ENCODE measurements at regions not wholly inside any gene's neighbourhood (a gene's known extent, or its start where the extent isn't known, plus 50 kb on each side); places are given as distances from the start of the nearest gene placed in this dataset.
"Not testable (repeated sequence)": the region's sequence is repeated elsewhere in the genome, so short reads cannot be mapped to it uniquely, and the experiment has no call there.

- not testable (repeated sequence) for H3K9ac ChIP-seq, H3K4me2 ChIP-seq
Measured at GRCh38 chr2:89876878-89877277, 1185.4 kb downstream of the RPIA start.

GRCh38 chr2:89882880-89883279 is 1191.4 kb downstream of the RPIA start:
- H3K4me1 ChIP-seq (ENCODE audit: low read depth, poor library complexity, severe bottlenecking); H3K4me2 ChIP-seq; H3K9ac ChIP-seq; H4K20me1 ChIP-seq (ENCODE audit: insufficient read depth); H3K79me2 ChIP-seq (ENCODE audit: insufficient read depth, low read depth); H3K27ac ChIP-seq; H3K4me3 ChIP-seq (IDR thresholded peaks at IDR 0.05; ENCODE audit: insufficient read depth, low read depth, low read length); H3K27me3 ChIP-seq (ENCODE audit: insufficient read depth, low read depth); H2AFZ ChIP-seq (ENCODE audit: low read depth); H3K36me3 ChIP-seq (ENCODE audit: insufficient read depth): not testable (repeated sequence)

More at GRCh38 chr2:89876878-89877277, 1185.4 kb downstream of the RPIA start:
- H3K4me3 ChIP-seq (IDR thresholded peaks at IDR 0.05; ENCODE audit: insufficient read depth, low read depth, low read length); H2AFZ ChIP-seq (ENCODE audit: low read depth); H3K27me3 ChIP-seq (ENCODE audit: insufficient read depth, low read depth); H3K36me3 ChIP-seq (ENCODE audit: insufficient read depth); H3K4me1 ChIP-seq (ENCODE audit: low read depth, poor library complexity, severe bottlenecking); H4K20me1 ChIP-seq (ENCODE audit: insufficient read depth); H3K27ac ChIP-seq; H3K79me2 ChIP-seq (ENCODE audit: insufficient read depth, low read depth): not testable (repeated sequence)

GRCh38 chr2:89883624-89884023 is 1192.2 kb downstream of the RPIA start:
- not testable (repeated sequence) for H2AFZ ChIP-seq (ENCODE audit: low read depth); H3K27me3 ChIP-seq (ENCODE audit: insufficient read depth, low read depth); H3K4me1 ChIP-seq (ENCODE audit: low read depth, poor library complexity, severe bottlenecking); H3K4me3 ChIP-seq (IDR thresholded peaks at IDR 0.05; ENCODE audit: insufficient read depth, low read depth, low read length); H4K20me1 ChIP-seq (ENCODE audit: insufficient read depth); H3K4me2 ChIP-seq; H3K79me2 ChIP-seq (ENCODE audit: insufficient read depth, low read depth); H3K36me3 ChIP-seq (ENCODE audit: insufficient read depth)
- H3K9ac ChIP-seq, result peak overlapping the region; percentile 60
- H3K27ac ChIP-seq, result peak overlapping the region; percentile 71

- not testable (repeated sequence) for H2AFZ ChIP-seq (ENCODE audit: low read depth); H3K9ac ChIP-seq; H3K36me3 ChIP-seq (ENCODE audit: insufficient read depth); H3K27ac ChIP-seq; H3K4me3 ChIP-seq (IDR thresholded peaks at IDR 0.05; ENCODE audit: insufficient read depth, low read depth, low read length); H4K20me1 ChIP-seq (ENCODE audit: insufficient read depth); H3K79me2 ChIP-seq (ENCODE audit: insufficient read depth, low read depth); H3K27me3 ChIP-seq (ENCODE audit: insufficient read depth, low read depth); H3K4me1 ChIP-seq (ENCODE audit: low read depth, poor library complexity, severe bottlenecking); H3K4me2 ChIP-seq
Measured at GRCh38 chr2:89885071-89885470, 1193.6 kb downstream of the RPIA start.

GRCh38 chr2:89888693-89889092 is 1197.2 kb downstream of the RPIA start:
- not testable (repeated sequence) for H3K9ac ChIP-seq; H3K36me3 ChIP-seq (ENCODE audit: insufficient read depth); H3K4me3 ChIP-seq (IDR thresholded peaks at IDR 0.05; ENCODE audit: insufficient read depth, low read depth, low read length); H3K27me3 ChIP-seq (ENCODE audit: insufficient read depth, low read depth); H3K27ac ChIP-seq; H3K79me2 ChIP-seq (ENCODE audit: insufficient read depth, low read depth); H4K20me1 ChIP-seq (ENCODE audit: insufficient read depth); H2AFZ ChIP-seq (ENCODE audit: low read depth); H3K4me1 ChIP-seq (ENCODE audit: low read depth, poor library complexity, severe bottlenecking); H3K4me2 ChIP-seq

GRCh38 chr2:89890185-89890773 is 1198.8 kb downstream of the RPIA start:
- H4K20me1 ChIP-seq (ENCODE audit: insufficient read depth); H3K4me3 ChIP-seq (IDR thresholded peaks at IDR 0.05; ENCODE audit: insufficient read depth, low read depth, low read length); H3K9ac ChIP-seq; H3K4me2 ChIP-seq; H3K79me2 ChIP-seq (ENCODE audit: insufficient read depth, low read depth); H2AFZ ChIP-seq (ENCODE audit: low read depth); H3K4me1 ChIP-seq (ENCODE audit: low read depth, poor library complexity, severe bottlenecking); H3K27ac ChIP-seq; H3K36me3 ChIP-seq (ENCODE audit: insufficient read depth); H3K27me3 ChIP-seq (ENCODE audit: insufficient read depth, low read depth): not testable (repeated sequence)

- not testable (repeated sequence) for H3K4me2 ChIP-seq; H3K4me3 ChIP-seq (IDR thresholded peaks at IDR 0.05; ENCODE audit: insufficient read depth, low read depth, low read length); H4K20me1 ChIP-seq (ENCODE audit: insufficient read depth); H3K36me3 ChIP-seq (ENCODE audit: insufficient read depth); H3K27me3 ChIP-seq (ENCODE audit: insufficient read depth, low read depth); H3K4me1 ChIP-seq (ENCODE audit: low read depth, poor library complexity, severe bottlenecking); H3K9ac ChIP-seq; H3K27ac ChIP-seq; H2AFZ ChIP-seq (ENCODE audit: low read depth); H3K79me2 ChIP-seq (ENCODE audit: insufficient read depth, low read depth)
Measured at GRCh38 chr2:89894988-89895387, 1203.5 kb downstream of the RPIA start.

- H3K9ac ChIP-seq; H3K27me3 ChIP-seq (ENCODE audit: insufficient read depth, low read depth); H2AFZ ChIP-seq (ENCODE audit: low read depth); H3K4me2 ChIP-seq; H3K4me3 ChIP-seq (IDR thresholded peaks at IDR 0.05; ENCODE audit: insufficient read depth, low read depth, low read length); H3K79me2 ChIP-seq (ENCODE audit: insufficient read depth, low read depth); H3K4me1 ChIP-seq (ENCODE audit: low read depth, poor library complexity, severe bottlenecking); H3K36me3 ChIP-seq (ENCODE audit: insufficient read depth); H3K27ac ChIP-seq; H4K20me1 ChIP-seq (ENCODE audit: insufficient read depth): not testable (repeated sequence)
Measured at GRCh38 chr2:89895629-89896028, 1204.2 kb downstream of the RPIA start.

- not testable (repeated sequence) for H3K9ac ChIP-seq; H4K20me1 ChIP-seq (ENCODE audit: insufficient read depth); H2AFZ ChIP-seq (ENCODE audit: low read depth); H3K4me3 ChIP-seq (IDR thresholded peaks at IDR 0.05; ENCODE audit: insufficient read depth, low read depth, low read length); H3K4me1 ChIP-seq (ENCODE audit: low read depth, poor library complexity, severe bottlenecking); H3K36me3 ChIP-seq (ENCODE audit: insufficient read depth); H3K27me3 ChIP-seq (ENCODE audit: insufficient read depth, low read depth); H3K4me2 ChIP-seq; H3K27ac ChIP-seq; H3K79me2 ChIP-seq (ENCODE audit: insufficient read depth, low read depth)
Measured at GRCh38 chr2:89927018-89927417, 1235.5 kb downstream of the RPIA start.

- not testable (repeated sequence) for H3K36me3 ChIP-seq (ENCODE audit: insufficient read depth); H3K79me2 ChIP-seq (ENCODE audit: insufficient read depth, low read depth); H3K4me2 ChIP-seq; H3K27ac ChIP-seq; H4K20me1 ChIP-seq (ENCODE audit: insufficient read depth); H3K9ac ChIP-seq; H2AFZ ChIP-seq (ENCODE audit: low read depth); H3K27me3 ChIP-seq (ENCODE audit: insufficient read depth, low read depth); H3K4me3 ChIP-seq (IDR thresholded peaks at IDR 0.05; ENCODE audit: insufficient read depth, low read depth, low read length); H3K4me1 ChIP-seq (ENCODE audit: low read depth, poor library complexity, severe bottlenecking)
Measured at GRCh38 chr2:89935436-89935835, 1244.0 kb downstream of the RPIA start.

- not testable (repeated sequence) for H3K36me3 ChIP-seq (ENCODE audit: insufficient read depth); H3K4me3 ChIP-seq (IDR thresholded peaks at IDR 0.05; ENCODE audit: insufficient read depth, low read depth, low read length); H3K27ac ChIP-seq; H3K79me2 ChIP-seq (ENCODE audit: insufficient read depth, low read depth); H3K27me3 ChIP-seq (ENCODE audit: insufficient read depth, low read depth); H3K9ac ChIP-seq; H4K20me1 ChIP-seq (ENCODE audit: insufficient read depth); H3K4me1 ChIP-seq (ENCODE audit: low read depth, poor library complexity, severe bottlenecking); H3K4me2 ChIP-seq; H2AFZ ChIP-seq (ENCODE audit: low read depth)
Measured at GRCh38 chr2:89936011-89936410, 1244.5 kb downstream of the RPIA start.
